Stimulated activated CD4-positive, alpha-beta T cell treated with anti-CD3 and anti-CD28 coated beads, TNF-alpha, amount 100 ng/mL, for 1 hour (primary cell): ENCODE measurements at regions not wholly inside any gene's neighbourhood (a gene's known extent, or its start where the extent isn't known, plus 50 kb on each side); places are given as distances from the start of the nearest gene placed in this dataset.

ENCODE experiments used
- DNase-seq, 3 donors: peaks; one replicate each; pipeline ENCODE4 v3.0.0-alpha.2; 2020; ENCODE audit warnings: low read depth in 3 of 3, low spot score in 1 of 3

GRCh38 chr13:74084375-74084935 lies 49.7 kb downstream of the KLF12 start:
- no peak for DNase-seq

- no peak for DNase-seq
Observed at GRCh38 chr13:74082741-74083160, 51.5 kb downstream of the KLF12 start.

- no peak for DNase-seq
Observed at GRCh38 chr13:74080762-74081161, 53.4 kb downstream of the KLF12 start.

- no peak for DNase-seq
Observed at GRCh38 chr13:74077792-74078191, 56.4 kb downstream of the KLF12 start.

- DNase-seq: no peak
Observed at GRCh38 chr13:74077375-74077774, 56.8 kb downstream of the KLF12 start.

GRCh38 chr13:74074723-74075122 lies 59.5 kb downstream of the KLF12 start:
- DNase-seq: no peak

- DNase-seq: no peak
Observed at GRCh38 chr13:74073274-74073673, 60.9 kb downstream of the KLF12 start.

- DNase-seq: no peak
Observed at GRCh38 chr13:74070513-74070912, 63.7 kb downstream of the KLF12 start.

GRCh38 chr13:74070065-74070464 lies 64.1 kb downstream of the KLF12 start:
- DNase-seq: no peak

- no peak for DNase-seq
Observed at GRCh38 chr13:74068471-74068870, 65.7 kb downstream of the KLF12 start.

GRCh38 chr13:74067818-74068217 lies 66.4 kb downstream of the KLF12 start:
- no peak for DNase-seq

- no peak for DNase-seq
Observed at GRCh38 chr13:74066937-74067336, 67.3 kb downstream of the KLF12 start.

GRCh38 chr13:74064805-74065312 lies 69.3 kb downstream of the KLF12 start:
- no peak for DNase-seq

- no peak for DNase-seq
Observed at GRCh38 chr13:74063533-74064100, 70.6 kb downstream of the KLF12 start.

GRCh38 chr13:74062933-74063332 lies 71.3 kb downstream of the KLF12 start:
- DNase-seq: no peak

GRCh38 chr13:74061926-74062595 lies 72.1 kb downstream of the KLF12 start:
- DNase-seq: no peak

GRCh38 chr13:74056801-74057542 lies 77.2 kb downstream of the KLF12 start:
- no peak for DNase-seq

- DNase-seq: no peak
Observed at GRCh38 chr13:74052402-74052928, 81.7 kb downstream of the KLF12 start.

GRCh38 chr13:74048756-74049155 lies 85.4 kb downstream of the KLF12 start:
- no peak for DNase-seq

GRCh38 chr13:74047931-74048600 lies 86.1 kb downstream of the KLF12 start:
- no peak for DNase-seq

GRCh38 chr13:74046431-74046830 lies 87.8 kb downstream of the KLF12 start:
- DNase-seq: no peak
